Activated CD8-positive, alpha-beta T cell treated with anti-CD3 and anti-CD28 coated beads, Interleukin-2, amount 10 ng/mL, durations not matched to agents 7 days and 5 days (primary cell): ENCODE measurements at regions not wholly inside any gene's neighbourhood (a gene's known extent, or its start where the extent isn't known, plus 50 kb on each side); places are given as distances from the start of the nearest gene placed in this dataset.
"Not testable (repeated sequence)": the region's sequence is repeated elsewhere in the genome, so short reads cannot be mapped to it uniquely, and the experiment has no call there.

Source experiments
- ATAC-seq: fragments of 150-1000 bp; cut with Tn5 transposase; one replicate; pipeline ENCODE4 v1.10.0; 2021; ENCODE audit warnings: moderate library complexity
- CTCF ChIA-PET: fragments of 350-600 bp; sonication (Branson Sonifier 250); formaldehyde crosslinking; loops from one replicate; lab custom pipeline; 2021; ENCODE audit warnings: antibody characterized with exemption; lab: Charles Lee
- POLR2A ChIA-PET: fragments of 350-600 bp; sonication (Branson Sonifier 250); formaldehyde crosslinking; loops from one replicate; lab custom pipeline; 2021; ENCODE audit warnings: antibody characterized with exemption; lab: Charles Lee
- DNase-seq: peaks from one replicate; pipeline ENCODE4 v3.0.0-alpha.2; 2020
- H3K27ac Mint-ChIP-seq: one replicate; pipeline ENCODE4 v1.8.0; 2021; ENCODE audit warnings: mild to moderate bottlenecking, mixed read lengths
- H3K27me3 Mint-ChIP-seq: one replicate; pipeline ENCODE4 v1.8.0; 2021; ENCODE audit warnings: low read depth, mixed read lengths
- H3K36me3 Mint-ChIP-seq: one replicate; pipeline ENCODE4 v1.8.0; 2021; ENCODE audit warnings: low read depth, mixed read lengths
- H3K4me1 Mint-ChIP-seq: one replicate; pipeline ENCODE4 v1.8.0; 2021; ENCODE audit warnings: low read depth, mixed read lengths
- H3K4me3 Mint-ChIP-seq: one replicate; pipeline ENCODE4 v1.8.0; 2021; ENCODE audit warnings: mild to moderate bottlenecking, mixed read lengths
- H3K9me3 Mint-ChIP-seq: one replicate; pipeline ENCODE4 v1.8.0; 2022; ENCODE audit warnings: mixed read lengths; ENCODE audit not compliant: insufficient read depth

DNA sequence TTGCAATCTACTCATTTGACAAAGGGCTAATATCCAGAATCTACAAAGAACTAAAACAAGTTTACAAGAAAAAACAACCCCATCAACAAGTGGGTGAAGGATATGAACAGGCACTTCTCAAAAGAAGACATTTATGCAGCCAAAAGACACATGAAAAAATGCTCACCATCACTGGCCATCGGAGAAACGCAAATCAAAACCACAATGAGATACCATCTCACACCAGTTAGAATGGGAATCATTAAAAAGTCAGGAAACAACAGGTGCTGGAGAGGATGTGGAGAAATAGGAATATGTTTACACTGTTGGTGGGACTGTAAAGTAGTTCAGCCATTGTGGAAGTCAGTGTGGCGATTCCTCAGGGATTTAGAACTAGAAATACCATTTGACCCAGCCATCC lies 336.5 kb downstream of the NR2F2 start:
- H3K27ac Mint-ChIP-seq, H3K4me3 Mint-ChIP-seq, H3K27me3 Mint-ChIP-seq, CTCF ChIA-PET, POLR2A ChIA-PET, ATAC-seq, DNase-seq, H3K4me1 Mint-ChIP-seq, H3K9me3 Mint-ChIP-seq, H3K36me3 Mint-ChIP-seq: not testable (repeated sequence)

DNA sequence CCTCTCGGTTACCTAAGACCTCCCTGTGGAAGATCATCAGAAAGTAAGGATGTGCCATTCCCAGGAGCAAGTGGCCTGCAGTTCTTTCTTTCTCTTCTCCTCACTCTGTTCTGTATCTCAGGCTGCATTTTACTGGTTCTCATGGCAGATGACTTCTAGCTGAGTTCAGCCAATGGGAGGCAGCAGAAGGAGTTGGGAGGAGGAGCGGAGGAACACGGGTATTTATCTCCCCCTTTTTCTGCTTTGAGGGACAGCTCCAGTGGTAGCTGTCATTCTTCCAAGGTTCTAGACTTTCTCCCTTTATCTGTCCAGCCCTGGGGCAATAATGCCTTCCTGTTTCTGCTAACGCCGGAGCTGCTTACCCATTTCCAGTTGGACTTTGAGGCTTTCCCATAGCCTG lies 339.9 kb downstream of the NR2F2 start:
- ChIA-PET CTCF (no interaction called here), POLR2A (no interaction called here)
- DNase-seq (no peak), ATAC-seq (no peak)
- Mint-ChIP-seq H3K4me3 (no peak overlapping the region), H3K4me1 (no peaks in the 10 kb centered on the region), H3K9me3 (no peaks in the 10 kb centered on the region), H3K36me3 (no peaks in the 10 kb centered on the region), H3K27me3 (no peaks in the 10 kb centered on the region), H3K27ac (no peak overlapping the region)

DNA sequence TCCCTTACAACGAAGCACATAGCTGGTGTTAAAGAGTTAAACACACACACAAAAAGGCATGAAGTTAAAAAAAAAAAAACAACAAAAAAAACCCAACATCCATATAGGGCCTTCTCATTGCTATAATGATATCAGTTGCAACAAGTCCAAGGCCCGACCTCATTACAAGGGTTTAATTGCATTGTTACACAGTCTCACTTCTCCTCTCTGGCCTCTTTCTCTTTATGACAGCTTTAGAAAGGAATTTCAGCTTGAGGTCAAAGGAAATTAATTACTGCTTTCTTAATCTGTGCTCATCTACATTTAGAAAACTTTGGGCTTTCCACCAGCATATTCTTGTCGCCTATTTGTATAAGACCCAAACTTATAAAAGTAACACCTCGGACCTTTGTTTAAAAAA lies 342.1 kb downstream of the NR2F2 start:
- Mint-ChIP-seq H3K27me3 (no peaks in the 10 kb centered on the region), H3K9me3 (no peaks in the 10 kb centered on the region), H3K27ac (no peak overlapping the region), H3K36me3 (no peaks in the 10 kb centered on the region), H3K4me1 (no peaks in the 10 kb centered on the region), H3K4me3 (no peak overlapping the region)
- POLR2A ChIA-PET, result no interaction called here
- ATAC-seq (no peak), DNase-seq (no peak)
- CTCF ChIA-PET, result no interaction called here

DNA sequence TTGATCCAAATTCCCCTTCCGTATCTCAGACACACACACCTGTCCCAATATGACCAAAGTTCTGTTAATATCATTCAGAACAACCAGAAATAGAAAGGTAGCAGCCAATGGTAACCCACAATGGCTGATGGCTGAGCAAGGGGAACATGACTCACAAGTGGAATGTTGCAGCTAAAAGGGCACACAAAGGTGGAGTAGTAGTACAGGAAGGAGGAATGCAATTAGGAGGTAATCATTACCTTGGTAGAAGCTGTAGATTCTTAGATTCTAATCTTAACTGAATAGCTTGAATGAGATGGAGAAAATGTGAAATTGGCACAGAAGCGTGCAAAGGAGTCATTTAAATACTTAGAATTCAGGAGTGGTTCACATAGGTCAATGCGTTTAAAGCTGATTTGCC lies 347.9 kb downstream of the NR2F2 start:
- Mint-ChIP-seq H3K4me3 (no peak overlapping the region), H3K27me3 (no peaks in the 10 kb centered on the region), H3K4me1 (no peaks in the 10 kb centered on the region), H3K9me3 (no peaks in the 10 kb centered on the region), H3K27ac (no peak overlapping the region), H3K36me3 (no peaks in the 10 kb centered on the region)
- CTCF ChIA-PET, result no interaction called here
- ATAC-seq (no peak), DNase-seq (no peak)
- POLR2A ChIA-PET, result no interaction called here

DNA sequence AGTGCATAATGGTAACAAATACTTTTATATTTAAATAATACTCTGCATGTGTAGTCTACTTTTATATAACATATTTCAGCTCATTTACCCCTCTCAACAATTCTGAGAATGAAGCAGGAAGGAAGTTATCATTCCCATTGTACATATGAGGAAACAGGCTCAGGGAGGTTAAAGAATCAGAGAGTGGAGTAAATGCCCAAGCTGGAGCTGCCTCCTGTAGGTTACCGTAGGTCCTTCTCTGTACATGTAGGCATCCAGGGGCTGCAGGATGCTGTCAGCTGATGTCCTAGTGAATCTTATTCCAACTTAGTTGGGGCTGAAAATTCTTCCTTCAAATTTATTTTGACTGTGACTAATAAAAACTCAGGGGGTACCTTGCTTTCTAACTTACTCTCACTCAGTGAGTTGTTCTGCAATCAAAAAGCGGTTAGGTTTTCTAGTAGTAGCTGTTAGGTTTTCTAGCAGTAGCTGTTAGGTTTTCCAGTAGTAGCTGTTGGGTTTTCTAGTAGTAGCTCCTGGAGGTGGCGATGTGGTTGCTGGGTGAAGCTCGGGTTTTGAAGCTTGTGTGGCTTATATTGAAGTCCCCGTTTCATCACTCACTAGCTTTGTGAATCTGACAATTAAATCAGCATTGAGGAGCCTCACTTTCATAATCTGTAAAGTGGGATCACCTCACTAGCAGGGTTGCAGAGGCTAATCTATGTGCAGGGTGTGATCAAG lies 357.0 kb downstream of the NR2F2 start:
- Mint-ChIP-seq H3K36me3 (no peaks in the 10 kb centered on the region), H3K4me1 (no peaks in the 10 kb centered on the region), H3K9me3 (no peaks in the 10 kb centered on the region), H3K27ac (no peak overlapping the region), H3K4me3 (no peak overlapping the region), H3K27me3 (no peaks in the 10 kb centered on the region)
- DNase-seq (no peak), ATAC-seq (no peak)
- ChIA-PET POLR2A (no interaction called here), CTCF (no interaction called here)

DNA sequence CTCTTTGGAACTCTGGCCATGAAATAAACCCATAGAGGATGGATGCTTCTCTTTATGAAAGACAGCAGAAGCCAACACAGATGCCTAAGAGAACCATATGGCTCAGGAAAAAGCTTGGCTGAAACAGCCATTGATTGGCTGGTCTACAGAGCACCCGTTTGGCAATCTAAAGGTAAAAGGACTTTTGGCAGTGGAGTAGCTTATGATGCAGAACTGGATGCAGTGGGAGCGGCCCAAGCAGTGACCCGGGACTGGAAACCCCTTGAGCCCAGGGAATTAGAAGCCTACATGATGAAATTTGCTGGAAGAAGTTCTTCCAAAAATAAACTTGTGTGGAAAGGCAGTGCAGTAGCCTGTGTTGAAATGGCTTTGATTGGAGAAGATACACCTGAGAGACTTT lies 360.2 kb downstream of the NR2F2 start:
- no peaks in the 10 kb centered on the region for H3K4me1 Mint-ChIP-seq
- ATAC-seq (no peak), DNase-seq (no peak)
- no peaks in the 10 kb centered on the region for H3K9me3 Mint-ChIP-seq
- ChIA-PET CTCF (no interaction called here), POLR2A (no interaction called here)
- no peak overlapping the region for H3K27ac Mint-ChIP-seq
- H3K27me3 Mint-ChIP-seq, result no peaks in the 10 kb centered on the region
- H3K4me3 Mint-ChIP-seq, result no peak overlapping the region
- H3K36me3 Mint-ChIP-seq, result no peaks in the 10 kb centered on the region

DNA sequence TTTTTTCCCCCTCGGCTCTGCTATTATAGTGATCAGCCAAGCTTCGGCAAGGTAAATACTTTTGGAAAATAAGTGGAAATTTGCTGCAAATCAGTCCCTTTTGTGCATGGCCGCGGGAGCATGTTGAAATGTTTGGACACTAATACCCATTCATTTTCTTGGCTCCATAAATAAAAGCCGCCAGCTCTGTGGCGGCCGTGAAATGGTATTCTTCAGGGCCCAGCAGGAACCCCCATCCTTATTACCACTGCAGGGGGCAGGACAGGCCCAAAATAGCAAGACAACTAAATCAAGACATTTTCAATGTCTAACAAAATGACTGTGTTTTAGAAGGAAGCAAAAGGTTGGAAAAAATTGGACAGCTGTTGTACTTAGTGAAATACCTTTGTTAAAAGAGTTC lies 362.3 kb downstream of the NR2F2 start:
- no peaks in the 10 kb centered on the region for H3K27me3 Mint-ChIP-seq
- ChIA-PET POLR2A (no interaction called here), CTCF (no interaction called here)
- H3K27ac Mint-ChIP-seq, result no peak overlapping the region
- no peaks in the 10 kb centered on the region for H3K9me3 Mint-ChIP-seq
- DNase-seq (no peak), ATAC-seq (no peak)
- no peak overlapping the region for H3K4me3 Mint-ChIP-seq
- H3K36me3 Mint-ChIP-seq, result no peaks in the 10 kb centered on the region
- H3K4me1 Mint-ChIP-seq, result no peaks in the 10 kb centered on the region

DNA sequence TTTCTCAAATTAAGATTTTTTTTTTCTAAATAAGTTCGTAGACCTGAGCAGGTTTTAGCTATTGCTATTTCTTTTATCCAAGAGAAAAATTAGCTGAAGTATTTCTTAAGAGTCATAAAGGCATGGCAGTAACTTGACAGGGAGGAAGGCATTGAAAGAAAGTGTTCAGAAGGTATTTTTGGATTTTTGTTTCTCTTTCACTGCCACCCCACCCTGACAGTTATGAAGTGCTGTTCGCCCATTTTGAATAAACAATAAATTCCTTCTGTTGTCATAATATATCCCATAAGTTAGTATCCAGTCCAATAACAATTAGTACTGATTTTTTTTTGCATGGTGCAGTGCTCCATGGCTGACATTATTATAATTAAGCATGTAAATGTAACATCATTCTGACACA lies 363.0 kb downstream of the NR2F2 start:
- Mint-ChIP-seq H3K4me1 (no peaks in the 10 kb centered on the region), H3K36me3 (no peaks in the 10 kb centered on the region), H3K27ac (no peak overlapping the region), H3K4me3 (no peak overlapping the region), H3K9me3 (no peaks in the 10 kb centered on the region), H3K27me3 (no peaks in the 10 kb centered on the region)
- POLR2A ChIA-PET, result no interaction called here
- no peak for DNase-seq
- CTCF ChIA-PET, result no interaction called here
- no peak for ATAC-seq

DNA sequence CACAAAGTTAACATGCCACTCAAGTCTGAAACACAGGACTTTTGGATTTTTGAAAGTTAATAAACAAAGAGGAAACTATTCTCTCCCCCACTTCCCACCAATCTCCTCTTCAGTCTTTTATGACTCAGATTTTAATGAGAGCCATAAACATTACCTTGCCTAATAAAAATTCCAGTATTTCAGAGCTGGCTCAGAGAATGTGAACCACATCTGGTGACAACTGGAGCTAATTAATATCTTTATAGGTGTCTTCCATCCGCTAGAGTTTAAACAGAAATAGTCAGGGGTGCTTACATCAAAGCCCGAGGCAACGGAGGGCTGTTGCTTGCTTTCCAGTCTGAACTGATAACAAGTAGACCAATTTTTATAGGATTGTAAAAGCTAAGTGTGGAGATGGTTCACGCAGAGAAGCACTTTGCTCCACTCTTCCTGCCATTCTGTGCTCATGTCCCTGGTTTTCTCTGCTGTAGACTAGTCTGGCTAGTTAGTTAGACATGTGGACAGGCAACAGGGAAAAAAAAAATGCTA lies 363.6 kb downstream of the NR2F2 start:
- DNase-seq (no peak), ATAC-seq (no peak)
- Mint-ChIP-seq H3K27ac (no peak overlapping the region), H3K27me3 (no peaks in the 10 kb centered on the region), H3K4me3 (no peak overlapping the region), H3K4me1 (no peaks in the 10 kb centered on the region), H3K9me3 (no peaks in the 10 kb centered on the region), H3K36me3 (no peaks in the 10 kb centered on the region)
- ChIA-PET CTCF (no interaction called here), POLR2A (no interaction called here)

DNA sequence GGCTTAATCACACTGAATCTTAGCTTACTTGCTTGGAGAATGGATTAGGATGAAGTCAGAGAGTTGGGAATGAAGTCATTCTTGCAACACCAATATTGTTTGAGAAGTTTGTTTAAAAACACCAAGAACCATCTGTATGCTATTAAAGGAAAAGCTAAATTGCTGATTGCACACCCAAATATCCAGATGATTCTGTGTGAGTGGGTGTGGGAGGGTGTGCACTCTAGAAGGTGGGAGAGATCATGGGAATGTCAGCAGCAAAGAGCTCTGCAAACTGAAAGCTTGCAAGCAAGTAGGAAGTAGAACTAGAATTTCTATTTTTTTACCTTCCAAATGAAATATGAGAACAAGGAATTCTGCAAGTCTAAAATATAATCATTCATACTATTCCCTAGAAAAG lies 364.9 kb downstream of the NR2F2 start:
- no peaks in the 10 kb centered on the region for H3K36me3 Mint-ChIP-seq
- H3K9me3 Mint-ChIP-seq, result no peaks in the 10 kb centered on the region
- H3K27ac Mint-ChIP-seq, result no peak overlapping the region
- no peaks in the 10 kb centered on the region for H3K27me3 Mint-ChIP-seq
- CTCF ChIA-PET, result no interaction called here
- ATAC-seq (no peak), DNase-seq (no peak)
- no peak overlapping the region for H3K4me3 Mint-ChIP-seq
- no peaks in the 10 kb centered on the region for H3K4me1 Mint-ChIP-seq
- POLR2A ChIA-PET, result no interaction called here

DNA sequence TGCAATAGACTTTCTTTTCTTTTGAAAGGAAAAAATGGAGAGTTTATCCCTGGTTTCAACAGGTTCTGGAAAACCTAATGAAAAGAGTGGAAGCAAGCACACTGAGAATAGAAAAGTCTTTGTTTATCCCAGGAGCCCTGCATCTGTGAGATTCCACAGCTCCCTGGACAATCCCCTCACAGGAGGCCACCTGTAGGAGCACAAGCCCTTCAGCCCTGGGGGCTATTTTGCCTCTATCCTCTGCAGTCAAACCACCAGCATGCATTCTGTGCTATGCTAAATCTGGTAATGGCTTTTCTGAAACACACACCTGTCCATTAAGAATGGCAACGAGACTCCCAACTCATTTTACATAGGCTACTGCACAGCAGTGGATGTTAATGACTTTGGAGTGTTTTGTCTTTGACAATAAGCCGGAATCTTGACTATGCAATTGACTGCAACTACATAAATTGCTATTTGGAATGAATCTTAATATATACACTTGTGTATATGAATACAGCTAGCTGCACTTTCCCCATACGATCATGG lies 369.4 kb downstream of the NR2F2 start:
- no peaks in the 10 kb centered on the region for H3K36me3 Mint-ChIP-seq
- DNase-seq (no peak), ATAC-seq (no peak)
- no peaks in the 10 kb centered on the region for H3K9me3 Mint-ChIP-seq
- no peak overlapping the region for H3K4me3 Mint-ChIP-seq
- H3K4me1 Mint-ChIP-seq, result no peaks in the 10 kb centered on the region
- POLR2A ChIA-PET, result no interaction called here
- no peak overlapping the region for H3K27ac Mint-ChIP-seq
- CTCF ChIA-PET, result no interaction called here
- no peaks in the 10 kb centered on the region for H3K27me3 Mint-ChIP-seq

DNA sequence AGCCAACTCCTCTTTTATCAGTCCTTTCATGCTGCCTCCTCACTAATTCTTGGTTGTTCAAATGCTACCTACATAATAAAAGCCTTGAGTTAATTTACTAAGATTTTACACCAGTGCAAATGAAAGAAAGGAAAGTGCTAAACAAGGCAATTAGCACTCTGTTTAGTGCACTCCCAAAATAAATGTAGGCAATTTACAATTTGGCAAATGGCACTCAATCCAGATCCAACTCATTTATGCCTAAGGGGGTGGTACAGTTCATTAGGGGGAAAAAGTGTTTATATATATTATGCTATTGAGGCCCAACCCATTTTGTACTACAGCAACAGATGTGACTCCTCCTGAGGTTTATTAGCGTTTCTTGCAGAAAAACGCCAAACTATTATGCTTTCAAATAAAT lies 370.1 kb downstream of the NR2F2 start:
- Mint-ChIP-seq H3K4me3 (no peak overlapping the region), H3K36me3 (no peaks in the 10 kb centered on the region), H3K27ac (no peak overlapping the region), H3K9me3 (no peaks in the 10 kb centered on the region), H3K4me1 (no peaks in the 10 kb centered on the region), H3K27me3 (no peaks in the 10 kb centered on the region)
- DNase-seq (no peak), ATAC-seq (no peak)
- ChIA-PET POLR2A (no interaction called here), CTCF (no interaction called here)

DNA sequence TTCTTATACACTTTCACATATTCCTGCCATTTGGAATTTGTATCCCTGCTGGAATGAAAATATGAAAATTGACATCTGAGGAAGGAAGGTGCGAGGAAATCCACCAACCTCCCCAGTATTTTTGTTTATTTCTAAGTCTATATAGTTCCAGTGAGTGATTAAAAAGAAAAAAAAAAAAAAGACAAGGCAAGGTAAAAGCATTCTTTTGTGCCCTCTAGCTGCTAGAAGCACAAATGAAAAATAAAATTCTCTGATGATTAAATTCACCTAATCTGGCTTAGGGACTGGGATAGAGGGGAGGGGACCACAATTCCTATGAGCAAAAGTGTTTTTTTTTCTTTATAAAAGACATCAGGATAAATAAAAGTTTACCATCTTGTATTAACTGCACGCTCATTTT lies 370.9 kb downstream of the NR2F2 start:
- H3K27ac Mint-ChIP-seq, result no peak overlapping the region
- DNase-seq, result no peak
- no peaks in the 10 kb centered on the region for H3K36me3 Mint-ChIP-seq
- H3K27me3 Mint-ChIP-seq, result no peaks in the 10 kb centered on the region
- CTCF ChIA-PET, result no interaction called here
- POLR2A ChIA-PET, result no interaction called here
- no peak overlapping the region for H3K4me3 Mint-ChIP-seq
- H3K4me1 Mint-ChIP-seq, result no peaks in the 10 kb centered on the region
- H3K9me3 Mint-ChIP-seq, result no peaks in the 10 kb centered on the region
- no peak for ATAC-seq
